Iris pigment epithelial cell (primary cell): ENCODE measurements at regions not wholly inside any gene's neighbourhood (a gene's known extent, or its start where the extent isn't known, plus 50 kb on each side); places are given as distances from the start of the nearest gene placed in this dataset.
"Not testable (repeated sequence)": the region's sequence is repeated elsewhere in the genome, so short reads cannot be mapped to it uniquely, and the experiment has no call there.

Experiments
- DNase-seq: peaks from one replicate; pipeline ENCODE4 v3.0.0-alpha.2; 2011; ENCODE audit warnings: low read depth

- DNase-seq, result no peak
These were observed 115.0 kb upstream of the USP25 start for GRCh38 chr21:15614766-15615165.

- peak; percentile 68 for DNase-seq
These were observed 112.8 kb upstream of the USP25 start for GRCh38 chr21:15616864-15617574.

GRCh38 chr21:15617964-15618363 is 111.8 kb upstream of the USP25 start:
- DNase-seq, result peak; percentile 83

GRCh38 chr21:15620892-15621291 is 108.9 kb upstream of the USP25 start:
- no peak for DNase-seq

GRCh38 chr21:15624646-15625045 is 105.1 kb upstream of the USP25 start:
- no peak for DNase-seq

GRCh38 chr21:15625363-15625762 is 104.4 kb upstream of the USP25 start:
- DNase-seq, result no peak

- DNase-seq, result no peak
These were observed 103.8 kb upstream of the USP25 start for GRCh38 chr21:15626031-15626430.

- no peak for DNase-seq
These were observed 102.8 kb upstream of the USP25 start for GRCh38 chr21:15627011-15627410.

- no peak for DNase-seq
These were observed 102.0 kb upstream of the USP25 start for GRCh38 chr21:15627823-15628222.

GRCh38 chr21:15631342-15631741 is 98.4 kb upstream of the USP25 start:
- peak; percentile 74 for DNase-seq

GRCh38 chr21:15634541-15634940 is 95.2 kb upstream of the USP25 start:
- not testable (repeated sequence) for DNase-seq

- DNase-seq, result peak; percentile 49
These were observed 90.8 kb upstream of the USP25 start for GRCh38 chr21:15638856-15639549.

GRCh38 chr21:15640113-15640512 is 89.7 kb upstream of the USP25 start:
- not testable (repeated sequence) for DNase-seq

GRCh38 chr21:15644489-15644888 is 85.3 kb upstream of the USP25 start:
- DNase-seq, result no peak

GRCh38 chr21:15645830-15646229 is 84.0 kb upstream of the USP25 start:
- no peak for DNase-seq

- DNase-seq, result no peak
These were observed 79.0 kb upstream of the USP25 start for GRCh38 chr21:15650735-15651134.

- DNase-seq, result peak; percentile 45
These were observed 78.6 kb upstream of the USP25 start for GRCh38 chr21:15651172-15651571.

GRCh38 chr21:15653710-15654109 is 76.1 kb upstream of the USP25 start:
- DNase-seq, result no peak

GRCh38 chr21:15654171-15654570 is 75.6 kb upstream of the USP25 start:
- DNase-seq, result no peak

GRCh38 chr21:15659753-15660422 is 69.9 kb upstream of the USP25 start:
- no peak for DNase-seq

- DNase-seq, result no peak
These were observed 69.4 kb upstream of the USP25 start for GRCh38 chr21:15660423-15660804.

GRCh38 chr21:15667010-15667409 is 62.8 kb upstream of the USP25 start:
- peak; percentile 83 for DNase-seq

- DNase-seq, result peak; percentile 43
These were observed 62.0 kb upstream of the USP25 start for GRCh38 chr21:15667819-15668218.
